ENCODE measurements at regions not wholly inside any gene's neighbourhood (a gene's known extent, or its start where the extent isn't known, plus 50 kb on each side); places are given as distances from the start of the nearest gene placed in this dataset.

DNA sequence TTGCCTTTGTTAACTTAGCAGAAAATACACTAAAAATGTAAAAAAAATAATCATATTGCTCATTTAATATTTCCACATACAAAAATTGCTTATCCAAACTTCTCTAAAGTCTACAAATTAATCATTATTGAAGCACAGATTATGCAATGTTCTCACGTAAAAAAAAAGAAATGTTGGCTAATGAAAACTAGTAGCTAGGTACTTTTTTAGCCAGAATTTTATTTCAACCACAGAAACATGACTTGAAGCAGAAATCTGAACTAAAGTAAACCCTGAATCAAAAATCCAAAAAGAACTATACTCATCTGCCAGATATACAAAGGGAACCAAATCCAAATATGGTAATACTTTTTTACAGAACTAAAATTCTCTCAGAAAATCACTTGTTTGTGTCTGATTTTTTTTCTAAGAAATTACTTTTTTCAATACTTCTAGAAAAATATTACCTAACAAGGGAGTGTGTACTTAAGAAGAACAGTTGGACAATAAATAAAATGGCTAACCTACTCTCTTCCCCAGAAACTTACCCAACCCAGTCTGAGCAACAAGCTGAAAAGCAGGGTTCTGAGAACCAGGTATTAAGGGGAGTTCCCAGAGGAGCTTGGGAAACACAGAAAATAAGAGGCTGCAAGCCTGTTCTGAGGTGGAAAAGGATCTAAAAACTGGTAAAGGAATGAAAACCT, 78.4 kb upstream of the RAP1B start:
- POLR2A ChIA-PET, result no interaction called here
- Histone ChIP-seq H3K27ac (ENCODE audit: low read depth in 1 of 2, low read length in 2 of 2) (no peak overlapping the region), H3K9me3 (ENCODE audit: control insufficient read depth in 1 of 2, insufficient read depth in 1 of 2, low read length in 2 of 2) (peaks cover 0 to 3% of the 10 kb centered on the region in 2 experiments), H3K4me1 (ENCODE audit: insufficient read depth, low read length) (peaks cover 6% of the 10 kb centered on the region), H3K4me3 (ENCODE audit: low read length) (no peak overlapping the region), H3K36me3 (ENCODE audit: insufficient read depth, low read length) (no peaks in the 10 kb centered on the region), H3K27me3 (ENCODE audit: control insufficient read depth in 1 of 2, insufficient read depth in 2 of 2, low read length in 2 of 2) (no peaks in the 10 kb centered on the region)
- Mint-ChIP-seq H3K4me1 (ENCODE audit: low read depth) (peaks cover 21% of the 10 kb centered on the region), H3K27ac (no peak overlapping the region), H3K4me3 (no peak overlapping the region), H3K9me3 (peaks cover 2% of the 10 kb centered on the region), H3K27me3 (no peaks in the 10 kb centered on the region), H3K36me3 (ENCODE audit: low read depth) (no peaks in the 10 kb centered on the region)
- TF ChIP-seq, protein P1, sequence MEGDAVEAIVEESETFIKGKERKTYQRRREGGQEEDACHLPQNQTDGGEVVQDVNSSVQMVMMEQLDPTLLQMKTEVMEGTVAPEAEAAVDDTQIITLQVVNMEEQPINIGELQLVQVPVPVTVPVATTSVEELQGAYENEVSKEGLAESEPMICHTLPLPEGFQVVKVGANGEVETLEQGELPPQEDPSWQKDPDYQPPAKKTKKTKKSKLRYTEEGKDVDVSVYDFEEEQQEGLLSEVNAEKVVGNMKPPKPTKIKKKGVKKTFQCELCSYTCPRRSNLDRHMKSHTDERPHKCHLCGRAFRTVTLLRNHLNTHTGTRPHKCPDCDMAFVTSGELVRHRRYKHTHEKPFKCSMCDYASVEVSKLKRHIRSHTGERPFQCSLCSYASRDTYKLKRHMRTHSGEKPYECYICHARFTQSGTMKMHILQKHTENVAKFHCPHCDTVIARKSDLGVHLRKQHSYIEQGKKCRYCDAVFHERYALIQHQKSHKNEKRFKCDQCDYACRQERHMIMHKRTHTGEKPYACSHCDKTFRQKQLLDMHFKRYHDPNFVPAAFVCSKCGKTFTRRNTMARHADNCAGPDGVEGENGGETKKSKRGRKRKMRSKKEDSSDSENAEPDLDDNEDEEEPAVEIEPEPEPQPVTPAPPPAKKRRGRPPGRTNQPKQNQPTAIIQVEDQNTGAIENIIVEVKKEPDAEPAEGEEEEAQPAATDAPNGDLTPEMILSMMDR (IDR thresholded peaks at IDR 0.05), result no peak
- CTCF ChIA-PET, result no interaction called here
- DNase-seq, result peak in 1 of 14 experiments; percentile 9
- no peak for ATAC-seq (ENCODE audit: poor library complexity)
- intact Hi-C loops (cut with DNase I, micrococcal nuclease), result loop anchor here in 1 of 2 experiments (5.0 kb wide), 1 partner anchor 75 kb away; no protein-coding TSS in a partner anchor

DNA sequence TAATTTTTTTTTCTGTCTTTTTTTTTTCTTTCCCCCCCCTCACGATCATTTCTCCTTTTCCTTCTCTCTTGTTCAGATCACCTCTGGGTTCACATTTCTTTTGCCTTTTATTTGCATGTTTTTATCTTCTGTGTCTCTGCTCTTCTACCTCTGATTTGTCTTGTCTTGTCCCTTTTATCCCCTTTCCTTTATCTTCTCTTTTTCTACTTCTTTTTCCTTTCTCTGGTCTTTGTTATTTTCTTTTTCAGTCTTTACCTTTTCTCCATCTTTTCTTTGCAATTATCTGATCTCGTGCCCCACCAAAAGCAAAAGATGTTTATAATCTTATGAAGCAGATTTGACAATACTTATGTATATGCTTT, 77.8 kb upstream of the RAP1B start:
- POLR2A ChIA-PET, result no interaction called here

DNA sequence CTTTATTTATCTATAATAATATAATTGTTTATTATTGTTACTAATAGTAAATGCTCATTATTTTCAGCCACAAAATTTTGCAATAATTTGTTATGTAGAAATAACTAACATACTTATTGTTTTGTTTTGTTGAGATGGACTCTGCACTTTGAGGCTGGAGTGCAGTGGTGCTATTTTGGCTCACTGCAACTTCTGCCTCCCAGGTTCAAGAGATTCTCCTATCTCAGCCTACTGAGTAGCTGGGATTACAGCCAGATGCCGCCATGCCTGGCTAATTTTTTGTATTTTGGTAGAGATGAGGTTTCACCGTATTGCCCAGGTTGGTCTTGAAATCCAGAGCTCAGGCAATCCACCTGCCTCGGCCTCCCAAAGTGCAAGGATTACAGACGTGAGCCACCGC, 76.6 kb upstream of the RAP1B start:
- intact Hi-C loops (cut with DNase I, micrococcal nuclease), result loop anchor here in 1 of 2 experiments (5.0 kb wide), 1 partner anchor 73 kb away; no protein-coding TSS in a partner anchor

More for the DNA sequence above, 77.8 kb upstream of the RAP1B start:
- Mint-ChIP-seq H3K4me1 (ENCODE audit: low read depth) (peaks cover 26% of the 10 kb centered on the region), H3K4me3 (no peak overlapping the region), H3K9me3 (no peaks in the 10 kb centered on the region), H3K36me3 (ENCODE audit: low read depth) (no peaks in the 10 kb centered on the region), H3K27ac (peak overlapping the region; percentile 10), H3K27me3 (no peaks in the 10 kb centered on the region)
- ATAC-seq (ENCODE audit: poor library complexity) (no peak), DNase-seq (no peak)
- H3K9me3 ChIP-seq (ENCODE audit: control insufficient read depth in 1 of 2, insufficient read depth in 1 of 2, low read length in 2 of 2), result peaks cover 0 to 3% of the 10 kb centered on the region in 2 experiments
- intact Hi-C loops (cut with DNase I, micrococcal nuclease), result loop anchor here in 1 of 2 experiments (5.0 kb wide), 1 partner anchor 74 kb away; no protein-coding TSS in a partner anchor
- H3K4me3 ChIP-seq (ENCODE audit: low read length), result no peak overlapping the region
- no peak overlapping the region for H3K27ac ChIP-seq (ENCODE audit: low read depth in 1 of 2, low read length in 2 of 2)
- TF ChIP-seq, protein P1 (IDR thresholded peaks at IDR 0.05), result no peak
- H3K4me1 ChIP-seq (ENCODE audit: insufficient read depth, low read length), result peaks cover 7% of the 10 kb centered on the region
- no peaks in the 10 kb centered on the region for H3K36me3 ChIP-seq (ENCODE audit: insufficient read depth, low read length)
- H3K27me3 ChIP-seq (ENCODE audit: control insufficient read depth in 1 of 2, insufficient read depth in 2 of 2, low read length in 2 of 2), result no peaks in the 10 kb centered on the region
- CTCF ChIA-PET, result no interaction called here

More for the DNA sequence above, 76.6 kb upstream of the RAP1B start:
- peaks cover 3% of the 10 kb centered on the region for H3K36me3 Mint-ChIP-seq (ENCODE audit: low read depth)
- peaks cover 38% of the 10 kb centered on the region for H3K4me1 Mint-ChIP-seq (ENCODE audit: low read depth)
- peaks cover 3% of the 10 kb centered on the region for H3K9me3 Mint-ChIP-seq
- TF ChIP-seq, protein P1 (IDR thresholded peaks at IDR 0.05), result no peak
- H3K27me3 Mint-ChIP-seq, result no peaks in the 10 kb centered on the region
- Histone ChIP-seq H3K27me3 (ENCODE audit: control insufficient read depth in 1 of 2, insufficient read depth in 2 of 2, low read length in 2 of 2) (no peaks in the 10 kb centered on the region), H3K4me1 (ENCODE audit: insufficient read depth, low read length) (peaks cover 14% of the 10 kb centered on the region), H3K36me3 (ENCODE audit: insufficient read depth, low read length) (no peaks in the 10 kb centered on the region), H3K27ac (ENCODE audit: low read depth in 1 of 2, low read length in 2 of 2) (no peak overlapping the region), H3K4me3 (ENCODE audit: low read length) (no peak overlapping the region), H3K9me3 (ENCODE audit: control insufficient read depth in 1 of 2, insufficient read depth in 1 of 2, low read length in 2 of 2) (peaks cover 0 to 3% of the 10 kb centered on the region in 2 experiments)
- DNase-seq, result no peak
- ChIA-PET POLR2A (no interaction called here), CTCF (no interaction called here)
- no peak for ATAC-seq (ENCODE audit: poor library complexity)
- H3K27ac Mint-ChIP-seq, result no peak overlapping the region
- no peak overlapping the region for H3K4me3 Mint-ChIP-seq

All from CD4-positive, alpha-beta T cell (primary cell).